ENCODE measurements at regions not wholly inside any gene's neighbourhood (a gene's known extent, or its start where the extent isn't known, plus 50 kb on each side); places are given as distances from the start of the nearest gene placed in this dataset.
A peak's percentile ranks its signal among the peaks of the same experiment; 100 is the strongest.

DNA sequence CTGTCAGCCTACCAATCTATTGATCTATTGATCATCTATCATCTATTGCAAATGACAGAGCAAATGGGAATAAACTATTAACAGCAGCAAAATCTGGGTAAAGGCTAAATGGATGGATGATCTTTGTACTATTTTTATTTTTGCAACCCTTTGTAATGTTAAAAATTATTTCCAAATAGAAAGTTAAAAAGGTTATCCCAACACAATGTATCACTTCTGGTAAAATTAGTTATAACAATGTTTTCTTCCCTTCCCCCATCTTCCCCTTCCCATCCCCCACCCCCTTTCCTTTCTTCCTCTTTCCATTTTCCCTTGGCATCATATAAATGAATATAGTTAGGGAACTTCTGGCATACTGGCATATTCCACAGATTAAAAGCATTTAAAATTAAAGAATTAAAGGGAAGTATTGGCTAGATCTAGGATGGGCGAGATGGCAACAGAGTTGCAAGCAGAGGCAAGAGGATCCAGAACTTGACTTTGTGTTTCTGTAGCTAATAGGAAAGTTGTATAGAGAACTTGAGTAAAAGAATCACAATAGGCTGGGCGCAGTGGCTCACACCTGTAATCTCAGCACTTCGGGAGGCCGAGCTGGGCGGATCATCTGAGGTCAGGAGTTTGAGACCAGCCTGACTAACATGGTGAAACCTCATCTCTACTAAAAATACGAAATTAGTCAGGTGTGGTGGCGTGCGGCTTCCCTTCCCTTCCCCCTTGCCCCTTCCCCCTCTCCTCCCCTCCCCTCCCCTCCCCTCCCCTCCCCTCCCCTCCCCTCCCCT, 66.6 kb upstream of the TAF11L2 start:
- DNase-seq: no peak

DNA sequence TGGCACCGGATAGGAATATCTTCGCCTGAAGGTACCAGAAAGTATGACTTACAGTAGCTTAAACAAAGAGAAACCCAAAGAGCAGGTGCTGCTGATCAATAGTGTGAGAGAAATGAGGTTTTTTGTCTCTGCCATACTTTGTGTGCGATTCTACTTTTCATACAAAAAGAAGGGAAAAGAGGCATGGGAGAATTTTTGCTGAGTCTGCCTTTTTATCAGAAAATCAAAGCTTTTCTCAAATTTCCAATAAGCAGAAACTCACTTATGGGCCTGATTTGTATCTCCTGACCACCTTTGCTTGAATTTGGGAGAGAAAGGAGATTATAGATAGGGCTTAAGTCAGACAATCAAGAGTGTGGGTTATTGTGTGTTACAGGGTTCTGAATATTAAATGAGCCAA, 65.5 kb upstream of the TAF11L2 start:
- DNase-seq: no peak

GRCh38 chr5:17433406-17433805, 64.6 kb upstream of the TAF11L2 start:
- DNase-seq: no peak

- no peak for DNase-seq
Observed at GRCh38 chr5:17434982-17435381, 63.0 kb upstream of the TAF11L2 start.

GRCh38 chr5:17436350-17436749, 61.7 kb upstream of the TAF11L2 start:
- DNase-seq: peak; percentile 15

DNA sequence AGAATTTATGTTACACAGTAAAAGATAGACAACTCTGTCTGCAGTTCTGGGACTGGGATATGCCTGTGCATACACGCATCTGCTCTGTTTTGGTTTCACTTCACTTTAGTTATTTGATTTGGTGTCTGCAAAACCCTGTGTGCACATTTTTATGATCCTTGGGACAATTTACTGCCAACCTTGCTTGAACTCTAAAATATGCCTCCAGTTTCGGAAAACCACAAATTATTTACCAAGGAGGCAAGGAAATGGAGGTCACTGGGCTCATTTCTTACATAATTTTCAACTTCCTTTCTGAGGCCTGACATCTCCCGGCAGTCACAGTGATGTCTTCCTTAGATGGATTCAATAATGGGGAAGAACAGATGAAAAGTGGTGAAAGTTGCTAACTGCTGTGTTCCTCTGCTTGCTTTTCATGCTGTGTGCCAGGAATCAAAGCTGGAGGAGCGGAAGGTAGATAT, 61.2 kb upstream of the TAF11L2 start:
- peak; percentile 23 for DNase-seq

GRCh38 chr5:17438027-17438426, 60.0 kb upstream of the TAF11L2 start:
- DNase-seq: no peak

DNA sequence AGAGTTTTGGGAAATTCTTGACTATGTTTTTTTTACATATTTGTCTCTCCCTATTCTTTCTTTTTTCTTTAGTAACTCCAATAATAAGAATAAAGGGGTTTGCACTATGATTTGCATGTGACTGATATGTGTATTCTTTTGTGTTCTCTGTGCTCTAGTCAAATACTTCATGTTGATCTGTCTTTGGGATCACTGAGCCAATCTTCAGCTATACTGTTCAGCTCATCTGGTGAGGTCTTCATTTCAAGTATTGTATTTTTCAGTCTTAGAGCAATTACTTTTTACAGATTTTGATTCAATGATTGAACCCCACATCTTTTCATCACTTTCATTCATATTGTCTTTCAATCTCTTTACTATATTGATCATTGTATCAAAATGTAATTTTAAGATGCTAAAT, 58.1 kb upstream of the TAF11L2 start:
- no peak for DNase-seq

- no peak for DNase-seq
Observed at GRCh38 chr5:17440766-17441165, 57.3 kb upstream of the TAF11L2 start.

GRCh38 chr5:17441351-17441750, 56.7 kb upstream of the TAF11L2 start:
- DNase-seq: no peak

DNA sequence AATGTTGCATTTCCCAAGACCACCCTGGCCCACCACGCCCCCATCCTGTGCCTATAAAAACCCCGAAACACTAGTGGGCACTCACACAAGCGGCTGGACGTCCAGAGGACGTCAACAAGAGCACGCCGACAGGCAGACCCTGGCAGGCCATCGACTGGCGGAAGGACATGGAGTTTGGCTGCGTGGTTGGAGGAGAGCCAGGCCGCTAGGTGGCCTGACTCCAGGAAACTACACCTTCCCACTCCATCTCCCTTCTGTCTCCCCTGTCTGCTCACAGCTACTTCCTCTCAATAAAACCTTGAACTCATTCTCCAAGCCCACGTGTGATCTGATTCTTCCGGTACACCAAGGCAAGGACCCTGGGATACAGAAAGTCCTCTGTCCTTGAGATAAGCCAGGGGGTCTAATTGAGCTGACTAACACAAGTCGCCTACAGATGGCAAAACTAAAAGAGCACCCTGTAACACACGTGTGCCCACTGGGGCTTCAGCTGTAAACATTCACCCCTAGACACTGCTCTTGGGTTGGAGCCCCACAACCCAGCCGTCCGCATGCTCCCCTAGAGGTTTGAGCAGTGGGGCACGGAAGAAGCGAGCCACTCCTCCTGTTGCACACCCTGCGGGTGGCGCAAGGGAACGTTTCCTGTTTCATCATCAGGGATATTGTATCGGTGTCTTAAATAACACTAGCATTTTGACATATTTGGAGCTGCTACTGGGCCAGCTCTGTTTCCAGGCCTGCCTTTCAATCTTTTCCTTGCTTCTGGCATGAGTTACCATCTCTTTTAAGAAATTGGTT, 54.5 kb upstream of the TAF11L2 start:
- DNase-seq: no peak

GRCh38 chr5:17444496-17444895, 53.5 kb upstream of the TAF11L2 start:
- DNase-seq: no peak

- DNase-seq: no peak
Observed at GRCh38 chr5:17445185-17445584, 52.8 kb upstream of the TAF11L2 start.

Data from muscle of arm (tissue), 1 donor.